Activated CD8-positive, alpha-beta memory T cell treated with anti-CD3 and anti-CD28 coated beads for 48 hours (primary cell): ENCODE measurements at regions not wholly inside any gene's neighbourhood (a gene's known extent, or its start where the extent isn't known, plus 50 kb on each side); places are given as distances from the start of the nearest gene placed in this dataset.
A peak's percentile ranks its signal among the peaks of the same experiment; 100 is the strongest.

Experiments used
- DNase-seq, 3 experiments: peaks; one replicate each; pipeline ENCODE4 v3.0.0-alpha.2; 2020; ENCODE audit warnings: low read depth in 2 of 3, low spot score in 2 of 3

DNA sequence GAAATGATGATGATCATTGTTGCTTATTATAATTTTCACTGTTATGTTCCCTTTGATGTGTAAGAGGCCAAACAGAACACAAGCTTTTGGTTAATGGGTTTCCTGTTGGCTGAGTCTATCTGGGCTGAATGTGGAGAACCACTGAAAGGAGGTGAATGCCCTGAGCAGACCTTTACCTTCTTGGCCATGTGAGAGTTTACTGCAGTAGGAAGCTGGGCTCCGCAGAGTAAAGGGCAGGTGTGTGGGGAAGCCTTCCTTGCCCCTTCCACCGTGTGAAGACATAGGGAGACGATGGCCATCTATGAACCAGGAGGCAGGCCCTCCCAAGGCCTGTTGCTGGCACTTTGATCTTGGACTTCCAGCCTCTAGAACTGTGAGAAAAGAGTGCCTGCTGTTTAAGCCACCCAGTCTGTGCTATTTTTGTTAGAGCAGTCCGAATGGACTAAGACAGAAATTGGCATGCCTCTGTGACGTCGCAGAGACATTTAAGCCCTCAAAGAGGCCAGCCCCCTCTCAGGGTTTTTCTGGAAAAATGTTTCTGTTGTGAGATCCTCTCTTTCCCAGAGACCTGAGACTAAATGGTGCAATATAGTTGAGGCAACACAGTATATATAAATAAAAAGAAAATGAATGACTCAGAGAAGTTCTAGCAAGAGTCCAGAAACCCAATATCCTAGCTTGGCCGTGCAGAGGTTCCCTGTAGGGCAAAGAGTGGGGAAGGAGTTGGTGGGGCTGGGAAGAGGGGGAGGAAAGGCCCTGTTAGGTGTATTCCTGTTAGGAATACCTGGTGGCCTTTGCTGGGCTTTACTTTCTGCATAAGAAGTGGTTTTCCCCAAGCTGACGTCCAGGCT lies 121.9 kb upstream of the LGALSL start:
- no peak for DNase-seq

- DNase-seq: no peak
These were observed 117.8 kb upstream of the LGALSL start for GRCh38 chr2:64336171-64336570.

- DNase-seq: no peak
These were observed 116.6 kb upstream of the LGALSL start for GRCh38 chr2:64337314-64337713.

DNA sequence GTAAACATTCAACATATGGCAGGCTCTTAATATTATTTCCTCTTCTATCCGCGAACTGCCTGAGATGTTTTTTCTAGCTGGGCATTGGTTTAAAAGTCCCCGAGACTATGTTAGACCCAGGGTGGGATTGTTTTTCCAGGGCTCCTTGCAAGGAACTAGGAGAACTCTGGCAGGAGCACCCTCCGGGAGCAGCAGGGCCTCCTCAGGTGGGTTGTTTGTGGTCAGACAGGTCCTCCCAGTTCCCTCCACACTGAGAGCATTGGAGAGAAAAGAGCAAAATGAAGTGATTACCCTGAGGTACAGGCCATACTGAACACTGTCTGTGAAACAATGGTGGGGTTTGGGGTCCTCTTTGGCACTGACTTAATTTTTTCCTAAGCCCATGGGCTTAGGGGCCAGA lies 115.9 kb upstream of the LGALSL start:
- DNase-seq: no peak

DNA sequence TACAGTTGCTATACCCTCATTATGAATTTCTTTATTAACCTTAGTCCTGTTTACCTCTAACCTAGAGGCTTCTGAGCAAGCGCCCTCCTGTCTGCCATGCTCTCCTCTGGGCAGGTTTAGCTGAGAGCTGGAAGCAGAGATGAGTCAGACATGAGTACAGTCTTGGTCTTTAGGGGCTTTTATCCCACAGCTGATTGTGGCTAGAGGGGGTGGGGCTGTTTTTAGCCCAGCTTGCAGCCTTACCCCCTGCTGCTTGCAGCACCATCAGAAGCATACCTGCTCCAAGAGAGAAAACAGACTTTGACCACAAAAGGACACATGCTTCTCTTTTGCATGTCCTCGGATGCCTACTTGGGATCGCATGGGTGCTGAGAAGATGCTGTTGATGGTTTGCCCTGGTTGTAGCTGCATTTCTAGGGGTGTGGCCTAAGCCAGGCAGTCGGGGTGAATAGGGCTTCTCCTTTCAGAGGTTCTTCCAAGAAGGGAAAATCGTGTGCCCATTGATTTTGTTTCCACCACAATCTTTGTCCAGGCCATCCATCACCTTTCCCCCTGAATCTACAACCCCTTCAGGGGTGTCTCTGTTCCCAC lies 115.0 kb upstream of the LGALSL start:
- DNase-seq: peak in 1 of 3 experiments; percentile 33

- no peak for DNase-seq
These were observed 112.5 kb upstream of the LGALSL start for GRCh38 chr2:64341461-64341860.

DNA sequence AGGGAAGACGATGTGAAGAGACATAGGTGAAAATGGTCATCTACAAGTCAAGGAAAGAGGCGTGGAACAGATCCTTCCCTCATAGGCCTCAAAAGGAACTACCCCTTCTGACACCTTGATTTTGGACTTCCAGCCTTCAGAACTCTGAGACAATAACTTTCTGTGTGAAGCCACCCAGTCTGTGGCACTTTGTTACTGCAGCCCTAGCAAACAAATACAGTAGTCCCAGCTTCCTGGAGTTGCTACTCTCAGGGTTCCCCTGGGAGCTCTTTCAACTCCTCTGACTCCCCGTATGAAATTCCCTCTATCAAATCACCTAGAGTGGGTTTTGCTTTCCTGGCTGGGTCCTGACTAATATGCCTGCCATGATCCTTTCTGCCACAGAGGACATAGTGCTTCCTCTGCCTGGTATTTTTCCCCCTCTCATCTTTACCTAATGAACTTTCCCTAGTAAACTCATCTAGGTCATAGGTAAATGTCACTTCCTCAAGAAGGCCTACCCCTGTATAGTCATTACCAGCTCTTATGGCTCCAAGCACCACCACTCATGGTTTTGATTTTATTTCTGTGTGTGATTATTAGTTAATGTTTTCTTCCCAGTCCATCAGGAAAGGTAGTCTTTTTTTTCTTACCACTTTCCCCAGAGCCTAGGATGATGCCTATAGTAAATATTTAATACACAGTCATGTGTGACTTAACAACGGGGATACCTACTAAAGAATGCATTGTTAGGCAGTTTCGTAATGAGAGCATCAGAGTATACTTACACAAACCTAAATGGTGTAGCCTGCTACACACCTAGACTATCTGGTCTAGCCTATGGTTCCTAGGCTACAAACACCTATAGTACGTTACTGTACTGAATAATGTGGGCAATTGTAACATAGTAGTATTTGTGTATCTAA lies 111.5 kb upstream of the LGALSL start:
- no peak for DNase-seq

- DNase-seq: no peak
These were observed 108.9 kb upstream of the LGALSL start for GRCh38 chr2:64344999-64345576.

- no peak for DNase-seq
These were observed 108.0 kb upstream of the LGALSL start for GRCh38 chr2:64345998-64346397.

- no peak for DNase-seq
These were observed 105.4 kb upstream of the LGALSL start for GRCh38 chr2:64348386-64349130.

GRCh38 chr2:64349131-64349530 lies 104.8 kb upstream of the LGALSL start:
- DNase-seq: no peak

DNA sequence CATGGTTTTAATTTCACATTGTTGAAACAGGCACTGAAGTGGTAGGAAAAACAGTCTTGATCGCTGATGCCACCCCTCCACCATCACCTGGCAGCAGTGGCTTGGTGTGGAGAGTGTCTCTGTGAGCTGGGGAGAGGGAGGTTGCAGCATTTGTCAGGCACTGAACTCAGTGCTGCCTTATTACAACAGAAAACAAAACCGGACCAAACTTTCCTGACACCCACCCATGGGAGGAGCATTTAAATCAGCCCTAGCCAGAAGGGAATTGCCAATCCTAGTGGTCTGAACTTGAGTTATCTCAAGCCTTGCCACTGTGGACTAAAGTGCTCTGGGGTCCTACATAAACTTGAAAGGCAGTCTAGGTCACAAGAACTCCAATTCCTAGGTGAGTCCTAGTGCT lies 103.0 kb upstream of the LGALSL start:
- no peak for DNase-seq

- DNase-seq: no peak
These were observed 101.7 kb upstream of the LGALSL start for GRCh38 chr2:64352292-64352691.

DNA sequence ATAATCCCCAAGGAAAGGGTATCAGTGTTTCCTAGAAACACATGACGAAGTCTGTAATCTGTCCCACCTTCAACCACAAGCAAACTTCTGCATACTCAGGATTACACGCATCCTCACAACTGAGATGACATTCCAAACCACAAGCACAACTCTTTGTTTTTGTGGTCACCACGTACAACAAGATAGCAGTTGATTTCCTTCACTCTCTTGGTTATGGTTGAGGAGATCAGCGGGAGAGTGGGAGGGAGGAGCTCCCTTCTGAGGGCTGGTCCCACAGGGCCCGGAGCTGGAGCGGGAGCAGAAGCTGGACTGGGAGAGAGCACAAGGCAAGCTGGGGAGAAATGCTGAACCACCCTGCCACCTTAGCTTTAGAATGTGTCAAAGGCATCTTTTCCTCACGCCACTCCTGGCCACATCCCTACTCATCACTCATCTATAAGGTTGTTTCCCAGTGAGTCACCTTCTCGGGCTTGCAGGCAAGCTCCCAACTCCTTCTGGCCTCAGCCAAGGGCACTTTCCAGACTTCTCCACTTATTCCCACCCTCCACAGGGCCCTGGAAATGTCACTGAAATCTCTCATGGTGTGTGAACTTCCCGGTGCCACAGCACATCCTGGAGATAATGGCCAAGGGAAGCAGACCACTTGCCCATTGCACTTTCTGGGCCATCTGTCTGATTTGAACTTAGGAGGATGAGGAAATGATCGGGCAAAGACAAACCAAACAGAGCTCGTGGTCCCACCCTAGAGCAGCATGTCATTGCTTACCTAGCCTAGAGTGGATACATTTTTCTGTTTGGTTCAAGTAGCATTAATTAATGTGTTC lies 98.9 kb upstream of the LGALSL start:
- DNase-seq: no peak

DNA sequence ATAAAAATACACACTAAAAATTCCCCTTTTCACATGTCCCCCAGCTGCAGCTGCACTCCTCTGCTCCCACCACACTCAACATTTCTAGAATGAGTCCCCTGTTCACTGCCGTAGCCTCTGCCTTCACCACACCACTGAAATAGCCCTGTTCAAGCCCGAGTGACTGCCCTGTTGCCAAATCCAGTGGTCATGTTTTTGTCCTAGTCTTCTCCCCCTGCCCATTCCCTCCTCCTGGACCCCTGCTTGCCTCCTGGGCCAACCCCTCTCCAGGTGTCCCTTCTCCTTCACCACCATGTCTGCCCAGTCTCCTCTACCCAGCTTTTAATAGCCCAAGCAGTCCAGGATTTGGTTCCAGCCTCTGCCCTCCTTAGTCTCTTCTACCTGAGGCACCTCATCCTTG lies 97.1 kb upstream of the LGALSL start:
- DNase-seq: no peak

DNA sequence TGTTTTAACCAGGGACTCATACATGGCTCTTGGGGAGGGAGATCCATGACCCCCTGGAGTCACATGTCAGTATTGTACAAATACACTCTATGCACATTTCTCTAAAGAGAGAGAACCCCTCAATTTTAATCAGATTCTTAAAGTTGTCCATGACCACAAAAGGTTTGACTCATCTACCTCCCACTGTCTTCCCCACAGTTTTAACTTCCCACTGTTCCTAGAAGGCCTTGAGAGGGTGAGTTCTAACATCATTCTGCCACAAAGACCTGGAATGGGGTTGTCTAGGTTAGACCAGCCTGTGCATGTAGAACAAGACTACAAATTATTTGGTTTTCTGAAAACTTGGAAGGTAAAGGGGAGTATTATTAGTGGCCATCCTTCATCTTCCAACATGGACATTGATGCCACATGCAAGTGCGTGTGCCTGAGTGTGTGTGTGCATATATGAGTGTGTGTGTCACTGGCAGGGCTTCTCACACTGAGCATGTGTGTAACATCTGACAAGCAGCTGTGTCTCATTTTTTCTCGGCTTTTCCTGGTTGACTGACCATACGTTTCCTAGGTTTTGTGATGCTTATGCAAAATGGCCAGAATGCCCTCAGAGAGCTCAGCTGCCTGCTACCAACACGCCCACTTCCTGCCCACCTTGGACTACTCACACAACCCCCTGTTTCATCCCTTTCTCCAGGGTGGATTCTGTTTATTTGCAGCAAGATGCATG lies 94.6 kb upstream of the LGALSL start:
- DNase-seq: no peak

GRCh38 chr2:64359892-64360657 lies 93.9 kb upstream of the LGALSL start:
- peak in 2 of 3 experiments; percentile 8 to 32 for DNase-seq

DNA sequence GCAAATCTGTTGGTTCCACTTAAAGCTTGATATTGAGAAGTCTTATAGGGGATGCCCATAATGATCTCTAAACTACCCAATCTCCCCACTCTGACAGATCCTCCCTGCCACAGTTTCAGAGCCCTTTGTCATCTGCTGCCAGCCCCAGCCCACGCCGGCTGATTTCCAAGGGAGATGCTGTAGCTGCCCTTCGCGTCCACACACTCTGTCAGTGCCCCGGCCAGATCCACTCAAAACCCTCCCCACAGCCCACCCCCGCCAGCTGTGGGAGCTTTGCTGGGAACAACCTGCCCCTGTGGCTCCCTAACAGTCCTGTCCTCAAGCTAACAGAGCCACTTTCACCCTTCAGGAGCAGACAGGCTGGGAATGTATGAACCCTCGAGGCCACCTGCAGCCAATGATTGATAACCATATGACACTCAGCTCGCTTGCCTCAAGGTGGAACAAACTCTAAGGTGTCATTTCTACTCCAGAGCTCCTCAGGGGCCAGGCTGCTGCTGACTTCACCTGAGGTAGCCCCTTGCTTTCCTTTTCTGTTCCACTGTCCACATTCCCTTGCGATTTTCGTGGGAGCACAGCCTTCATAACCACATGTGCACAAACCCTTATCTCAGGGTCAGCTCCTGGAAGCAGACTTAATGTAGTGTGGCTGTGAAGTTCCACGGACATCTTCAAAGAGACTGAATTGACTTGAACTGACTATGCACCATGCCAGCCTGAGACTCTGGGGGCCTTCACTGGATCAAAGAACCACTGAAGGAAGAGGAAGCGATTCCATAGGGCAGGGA lies 92.6 kb upstream of the LGALSL start:
- DNase-seq: no peak
